ENCODE measurements at regions not wholly inside any gene's neighbourhood (a gene's known extent, or its start where the extent isn't known, plus 50 kb on each side); places are given as distances from the start of the nearest gene placed in this dataset.
"Not testable (repeated sequence)": the region's sequence is repeated elsewhere in the genome, so short reads cannot be mapped to it uniquely, and the experiment has no call there.

DNA sequence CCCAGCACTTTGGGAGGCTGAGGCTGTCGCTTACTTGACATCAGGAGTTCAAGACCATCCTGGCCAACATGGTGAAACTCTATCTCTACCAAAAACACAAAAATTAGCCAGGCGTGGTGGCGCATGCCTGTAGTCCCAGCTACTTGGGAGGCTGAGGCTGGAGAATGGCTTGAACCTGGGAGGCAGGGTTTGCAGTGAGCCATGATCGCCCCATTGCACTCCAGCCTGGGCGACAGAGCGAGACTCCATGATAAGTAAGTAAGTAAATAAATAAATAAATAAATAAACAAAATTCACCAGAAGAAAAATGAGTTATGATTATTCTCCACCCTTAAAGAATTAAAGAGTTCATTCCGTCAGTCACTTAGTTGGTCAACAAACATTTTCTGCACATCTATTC is 63.1 kb downstream of the COPRS start:
- TF ChIP-seq CTCF (IDR thresholded peaks at IDR 0.05); POLR2AphosphoS5 (IDR thresholded peaks at IDR 0.05); POLR2A (IDR thresholded peaks at IDR 0.05; ENCODE audit: low read depth): not testable (repeated sequence)

Measured in esophagus muscularis mucosa (tissue), 3 donors.